SIG-M5 treated with dmso at 0.1 percent for 504 hours (cell line): ENCODE measurements at regions not wholly inside any gene's neighbourhood (a gene's known extent, or its start where the extent isn't known, plus 50 kb on each side); places are given as distances from the start of the nearest gene placed in this dataset.
"Not testable (repeated sequence)": the region's sequence is repeated elsewhere in the genome, so short reads cannot be mapped to it uniquely, and the experiment has no call there.

Experiments used
- DNase-seq: peaks from one replicate; lab custom pipeline; 2025; ENCODE audit not compliant: unreplicated experiment; lab: John Stamatoyannopoulos, UW

GRCh38 chr15:31725619-31726018, 304.7 kb upstream of the CHRNA7 start:
- not testable (repeated sequence) for DNase-seq

- no peak for DNase-seq
These were observed 302.7 kb upstream of the CHRNA7 start for GRCh38 chr15:31727612-31728011.

- no peak for DNase-seq
These were observed 297.6 kb upstream of the CHRNA7 start for GRCh38 chr15:31732726-31733125.

GRCh38 chr15:31733424-31733823, 296.9 kb upstream of the CHRNA7 start:
- no peak for DNase-seq

GRCh38 chr15:31740203-31740602, 290.1 kb upstream of the CHRNA7 start:
- DNase-seq = no peak

GRCh38 chr15:31745841-31746240, 284.5 kb upstream of the CHRNA7 start:
- no peak for DNase-seq

- DNase-seq = no peak
These were observed 278.1 kb upstream of the CHRNA7 start for GRCh38 chr15:31752065-31752762.

- no peak for DNase-seq
These were observed 277.4 kb upstream of the CHRNA7 start for GRCh38 chr15:31752905-31753304.

- no peak for DNase-seq
These were observed 272.2 kb upstream of the CHRNA7 start for GRCh38 chr15:31758126-31758525.

GRCh38 chr15:31768055-31768454, 262.3 kb upstream of the CHRNA7 start:
- DNase-seq = no peak

- no peak for DNase-seq
These were observed 256.3 kb upstream of the CHRNA7 start for GRCh38 chr15:31774045-31774444.

- DNase-seq = no peak
These were observed 254.3 kb upstream of the CHRNA7 start for GRCh38 chr15:31776039-31776438.

- no peak for DNase-seq
These were observed 249.1 kb upstream of the CHRNA7 start for GRCh38 chr15:31781261-31781660.

- DNase-seq = no peak
These were observed 248.1 kb upstream of the CHRNA7 start for GRCh38 chr15:31782016-31782783.

- no peak for DNase-seq
These were observed 247.4 kb upstream of the CHRNA7 start for GRCh38 chr15:31782951-31783350.

- DNase-seq = no peak
These were observed 244.0 kb upstream of the CHRNA7 start for GRCh38 chr15:31786360-31786759.

- DNase-seq = no peak
These were observed 242.2 kb upstream of the CHRNA7 start for GRCh38 chr15:31788104-31788503.

GRCh38 chr15:31792611-31793199, 237.6 kb upstream of the CHRNA7 start:
- no peak for DNase-seq

GRCh38 chr15:31799319-31799714, 231.0 kb upstream of the CHRNA7 start:
- DNase-seq = no peak

- no peak for DNase-seq
These were observed 230.5 kb upstream of the CHRNA7 start for GRCh38 chr15:31799715-31800321.

GRCh38 chr15:31801152-31801551, 229.2 kb upstream of the CHRNA7 start:
- no peak for DNase-seq

GRCh38 chr15:31802761-31803160, 227.6 kb upstream of the CHRNA7 start:
- DNase-seq = no peak
